Activated naive CD8-positive, alpha-beta T cell treated with anti-CD3 and anti-CD28 coated beads, Interleukin-2, amount 10 ng/mL, durations not matched to agents 7 days and 5 days (primary cell): ENCODE measurements at regions not wholly inside any gene's neighbourhood (a gene's known extent, or its start where the extent isn't known, plus 50 kb on each side); places are given as distances from the start of the nearest gene placed in this dataset.

Source experiments
- ATAC-seq: fragments of 150-1000 bp; cut with Tn5 transposase; one replicate; pipeline ENCODE4 v1.10.0; 2021; ENCODE audit warnings: low read depth, moderate library complexity
- POLR2A ChIA-PET: fragments of 350-600 bp; sonication (Branson Sonifier 250); formaldehyde crosslinking; loops from one replicate; lab custom pipeline; 2021; ENCODE audit warnings: antibody characterized with exemption; lab: Charles Lee
- DNase-seq: peaks from one replicate; pipeline ENCODE4 v3.0.0; 2021
- H3K27ac Mint-ChIP-seq: one replicate; pipeline ENCODE4 v1.8.0; 2022; ENCODE audit warnings: mild to moderate bottlenecking, mixed read lengths
- H3K27me3 Mint-ChIP-seq: one replicate; pipeline ENCODE4 v1.8.0; 2022; ENCODE audit warnings: mild to moderate bottlenecking, moderate library complexity, mixed read lengths
- H3K36me3 Mint-ChIP-seq: one replicate; pipeline ENCODE4 v1.8.0; 2021; ENCODE audit warnings: mild to moderate bottlenecking, mixed read lengths
- H3K4me1 Mint-ChIP-seq: one replicate; pipeline ENCODE4 v1.8.0; 2021; ENCODE audit warnings: mixed read lengths
- H3K4me3 Mint-ChIP-seq: one replicate; pipeline ENCODE4 v1.8.0; 2022; ENCODE audit warnings: mild to moderate bottlenecking, moderate library complexity, mixed read lengths
- H3K9me3 Mint-ChIP-seq: one replicate; pipeline ENCODE4 v1.8.0; 2021; ENCODE audit warnings: mixed read lengths

- no peak overlapping the region for H3K27ac Mint-ChIP-seq
- peaks cover 13% of the 10 kb centered on the region for H3K4me1 Mint-ChIP-seq
- H3K9me3 Mint-ChIP-seq = peaks cover 3% of the 10 kb centered on the region
- POLR2A ChIA-PET = no interaction called here
- H3K4me3 Mint-ChIP-seq = no peak overlapping the region
- peaks cover 6% of the 10 kb centered on the region for H3K36me3 Mint-ChIP-seq
- H3K27me3 Mint-ChIP-seq = no peaks in the 10 kb centered on the region
- ATAC-seq = no peak
- DNase-seq = no peak
Measured at GRCh38 chr13:40061466-40062450, 406.3 kb downstream of the COG6 start.

GRCh38 chr13:40063278-40063698 lies 407.8 kb downstream of the COG6 start:
- H3K4me1 Mint-ChIP-seq = peaks cover 13% of the 10 kb centered on the region
- ATAC-seq (no peak), DNase-seq (no peak)
- peaks cover 3% of the 10 kb centered on the region for H3K9me3 Mint-ChIP-seq
- no peak overlapping the region for H3K27ac Mint-ChIP-seq
- no peaks in the 10 kb centered on the region for H3K27me3 Mint-ChIP-seq
- peaks cover 3% of the 10 kb centered on the region for H3K36me3 Mint-ChIP-seq
- H3K4me3 Mint-ChIP-seq = no peak overlapping the region
- POLR2A ChIA-PET = no interaction called here

- peaks cover 3% of the 10 kb centered on the region for H3K36me3 Mint-ChIP-seq
- POLR2A ChIA-PET = no interaction called here
- DNase-seq (no peak), ATAC-seq (no peak)
- peaks cover 10% of the 10 kb centered on the region for H3K4me1 Mint-ChIP-seq
- no peaks in the 10 kb centered on the region for H3K9me3 Mint-ChIP-seq
- H3K4me3 Mint-ChIP-seq = no peak overlapping the region
- H3K27ac Mint-ChIP-seq = peak overlapping the region; percentile 50
- no peaks in the 10 kb centered on the region for H3K27me3 Mint-ChIP-seq
Measured at GRCh38 chr13:40063703-40064102, 408.2 kb downstream of the COG6 start.

GRCh38 chr13:40064154-40065097 lies 409.0 kb downstream of the COG6 start:
- Mint-ChIP-seq H3K27ac (no peak overlapping the region), H3K9me3 (no peaks in the 10 kb centered on the region), H3K4me3 (no peak overlapping the region), H3K4me1 (peaks cover 14% of the 10 kb centered on the region), H3K27me3 (no peaks in the 10 kb centered on the region), H3K36me3 (peaks cover 3% of the 10 kb centered on the region)
- no peak for ATAC-seq
- DNase-seq = no peak
- POLR2A ChIA-PET = no interaction called here

- POLR2A ChIA-PET = interaction anchor here (0.6 to 1.7 kb wide), 6 partner anchors 116 to 663 kb away, joined by 3 to 9 read pairs (median 4); no protein-coding TSS in a partner anchor
- Mint-ChIP-seq H3K4me1 (peaks cover 12% of the 10 kb centered on the region), H3K4me3 (peak overlapping the region; percentile 33), H3K9me3 (no peaks in the 10 kb centered on the region), H3K27ac (peak overlapping the region; percentile 66), H3K27me3 (no peaks in the 10 kb centered on the region), H3K36me3 (peaks cover 5% of the 10 kb centered on the region)
- DNase-seq (peak; percentile 64), ATAC-seq (peak; percentile 82)
Measured at GRCh38 chr13:40069173-40070044, 413.9 kb downstream of the COG6 start.

GRCh38 chr13:40070357-40070756 lies 414.9 kb downstream of the COG6 start:
- Mint-ChIP-seq H3K4me1 (peaks cover 14% of the 10 kb centered on the region), H3K27ac (peak overlapping the region; percentile 51), H3K36me3 (peaks cover 5% of the 10 kb centered on the region), H3K27me3 (no peaks in the 10 kb centered on the region), H3K9me3 (no peaks in the 10 kb centered on the region), H3K4me3 (no peak overlapping the region)
- DNase-seq (no peak), ATAC-seq (no peak)
- POLR2A ChIA-PET = interaction anchor here (1.7 kb wide), 2 partner anchors 118 to 598 kb away, joined by 5 to 9 read pairs; no protein-coding TSS in a partner anchor

GRCh38 chr13:40072663-40073120 lies 417.2 kb downstream of the COG6 start:
- ATAC-seq (no peak), DNase-seq (no peak)
- Mint-ChIP-seq H3K4me1 (peaks cover 18% of the 10 kb centered on the region), H3K36me3 (peaks cover 6% of the 10 kb centered on the region), H3K4me3 (no peak overlapping the region), H3K27ac (no peak overlapping the region), H3K27me3 (no peaks in the 10 kb centered on the region), H3K9me3 (no peaks in the 10 kb centered on the region)
- POLR2A ChIA-PET = no interaction called here

- no peak for ATAC-seq
- no peaks in the 10 kb centered on the region for H3K27me3 Mint-ChIP-seq
- H3K4me3 Mint-ChIP-seq = no peak overlapping the region
- H3K4me1 Mint-ChIP-seq = peaks cover 22% of the 10 kb centered on the region
- peaks cover 7% of the 10 kb centered on the region for H3K36me3 Mint-ChIP-seq
- H3K27ac Mint-ChIP-seq = no peak overlapping the region
- POLR2A ChIA-PET = no interaction called here
- no peaks in the 10 kb centered on the region for H3K9me3 Mint-ChIP-seq
- DNase-seq = no peak
Measured at GRCh38 chr13:40074338-40074737, 418.9 kb downstream of the COG6 start.

GRCh38 chr13:40075281-40075680 lies 419.8 kb downstream of the COG6 start:
- DNase-seq (no peak), ATAC-seq (no peak)
- no peak overlapping the region for H3K27ac Mint-ChIP-seq
- H3K9me3 Mint-ChIP-seq = no peaks in the 10 kb centered on the region
- peaks cover 7% of the 10 kb centered on the region for H3K36me3 Mint-ChIP-seq
- H3K27me3 Mint-ChIP-seq = no peaks in the 10 kb centered on the region
- POLR2A ChIA-PET = no interaction called here
- H3K4me3 Mint-ChIP-seq = no peak overlapping the region
- peaks cover 18% of the 10 kb centered on the region for H3K4me1 Mint-ChIP-seq

GRCh38 chr13:40076765-40077362 lies 421.4 kb downstream of the COG6 start:
- ATAC-seq = no peak
- H3K27ac Mint-ChIP-seq = no peak overlapping the region
- DNase-seq = no peak
- H3K4me3 Mint-ChIP-seq = no peak overlapping the region
- H3K4me1 Mint-ChIP-seq = peaks cover 13% of the 10 kb centered on the region
- POLR2A ChIA-PET = no interaction called here
- no peaks in the 10 kb centered on the region for H3K27me3 Mint-ChIP-seq
- H3K36me3 Mint-ChIP-seq = peaks cover 1% of the 10 kb centered on the region
- H3K9me3 Mint-ChIP-seq = peaks cover 1% of the 10 kb centered on the region

GRCh38 chr13:40077396-40078027 lies 422.1 kb downstream of the COG6 start:
- H3K27ac Mint-ChIP-seq = peak overlapping the region; percentile 56
- ATAC-seq = peak; percentile 84

GRCh38 chr13:40079721-40080120 lies 424.3 kb downstream of the COG6 start:
- Mint-ChIP-seq H3K4me1 (peaks cover 13% of the 10 kb centered on the region), H3K4me3 (no peak overlapping the region)
- ATAC-seq = no peak

More at GRCh38 chr13:40077396-40078027, 422.1 kb downstream of the COG6 start:
- POLR2A ChIA-PET = interaction anchor here (1.1 kb wide), 1 partner anchor 112 kb away, joined by 6 read pairs; no protein-coding TSS in a partner anchor
- H3K4me3 Mint-ChIP-seq = peak overlapping the region; percentile 13
- H3K9me3 Mint-ChIP-seq = peaks cover 1% of the 10 kb centered on the region
- peaks cover 1% of the 10 kb centered on the region for H3K36me3 Mint-ChIP-seq
- H3K4me1 Mint-ChIP-seq = peaks cover 13% of the 10 kb centered on the region
- DNase-seq = no peak
- H3K27me3 Mint-ChIP-seq = no peaks in the 10 kb centered on the region

More at GRCh38 chr13:40079721-40080120, 424.3 kb downstream of the COG6 start:
- Mint-ChIP-seq H3K27me3 (no peaks in the 10 kb centered on the region), H3K27ac (no peak overlapping the region), H3K36me3 (peaks cover 1% of the 10 kb centered on the region), H3K9me3 (peaks cover 1% of the 10 kb centered on the region)
- no peak for DNase-seq
- POLR2A ChIA-PET = no interaction called here
